ENCODE measurements at regions not wholly inside any gene's neighbourhood (a gene's known extent, or its start where the extent isn't known, plus 50 kb on each side); places are given as distances from the start of the nearest gene placed in this dataset.

GRCh38 chr12:113642216-113642615 is 170.5 kb upstream of the LHX5 start:
- TF ChIP-seq CTCF (IDR thresholded peaks at IDR 0.05; ENCODE audit: low read length) (no peak), EZH2 (IDR thresholded peaks at IDR 0.05; ENCODE audit: borderline replicate concordance, low read length) (no peak)
